Skeletal muscle tissue (tissue), 3 donors: ENCODE measurements at regions not wholly inside any gene's neighbourhood (a gene's known extent, or its start where the extent isn't known, plus 50 kb on each side); places are given as distances from the start of the nearest gene placed in this dataset.

Experiments
- H3K27ac ChIP-seq: one replicate; pipeline ENCODE4 v1.7.0; 2013; ENCODE audit warnings: mild to moderate bottlenecking, low read depth, low read length, inconsistent platforms
- H3K27me3 ChIP-seq, 3 donors: one replicate each; pipeline ENCODE4 v1.7.0; 2013; ENCODE audit warnings: low read length in 3 of 3; ENCODE audit not compliant: control insufficient read depth in 3 of 3, insufficient read depth in 3 of 3
- H3K36me3 ChIP-seq, 3 donors: one replicate each; pipeline ENCODE4 v1.7.0; 2013; ENCODE audit warnings: low read length in 3 of 3; ENCODE audit not compliant: control insufficient read depth in 3 of 3, insufficient read depth in 3 of 3
- H3K4me1 ChIP-seq, 3 donors: one replicate each; pipeline ENCODE4 v1.7.0; 2013; ENCODE audit warnings: low read length in 3 of 3, mild to moderate bottlenecking in 3 of 3; ENCODE audit not compliant: control insufficient read depth in 3 of 3, insufficient read depth in 3 of 3
- H3K4me3 ChIP-seq, 3 donors: one replicate each; pipeline ENCODE4 v1.7.0; 2013; ENCODE audit warnings: low read length in 3 of 3
- H3K9ac ChIP-seq, 3 donors: one replicate each; pipeline ENCODE4 v1.7.0; 2013; ENCODE audit warnings: low read length in 3 of 3, mild to moderate bottlenecking in 3 of 3, moderate library complexity in 2 of 3, low read depth in 1 of 3
- H3K9me3 ChIP-seq, 3 donors: one replicate each; pipeline ENCODE4 v1.7.0; 2013; ENCODE audit warnings: low read length in 3 of 3; ENCODE audit not compliant: control insufficient read depth in 3 of 3
- donor health status: Osteomylitis.

DNA sequence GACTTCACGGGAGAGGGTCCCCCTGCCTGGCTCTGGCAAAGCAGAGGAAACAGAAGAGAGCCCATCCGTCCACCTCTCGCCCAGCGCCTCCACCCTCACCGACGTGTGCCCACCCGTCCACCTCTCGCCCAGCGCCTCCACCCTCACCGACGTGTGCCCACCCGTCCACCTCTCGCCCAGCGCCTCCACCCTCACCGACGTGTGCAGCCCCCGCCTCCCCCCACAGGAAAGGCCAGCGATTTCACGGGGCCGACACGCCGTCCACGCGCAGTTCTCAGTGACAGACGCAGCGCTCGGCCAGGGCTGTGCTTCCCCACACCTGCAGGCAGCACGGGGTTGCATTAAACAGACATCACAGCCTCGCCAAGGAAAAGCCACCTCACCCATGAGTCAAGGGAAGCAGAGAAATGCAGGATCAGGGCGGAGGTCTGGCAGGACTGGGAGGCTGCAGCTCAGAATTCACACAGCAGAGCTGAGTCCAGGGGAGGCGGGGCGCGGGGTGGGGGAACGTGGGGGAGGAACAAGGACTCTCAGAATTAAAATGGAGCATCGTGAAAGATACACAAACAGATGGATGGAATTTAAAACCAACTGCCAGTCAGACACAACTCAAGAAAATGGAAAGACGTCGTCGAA, 377.7 kb downstream of the BRD1 start:
- Histone ChIP-seq H3K36me3 (no peaks in the 10 kb centered on the region), H3K9ac (no peak overlapping the region), H3K4me1 (no peaks in the 10 kb centered on the region), H3K4me3 (no peak overlapping the region), H3K27me3 (peaks cover 16 to 55% (median 32%) of the 10 kb centered on the region in 3 donors), H3K9me3 (no peaks in the 10 kb centered on the region), H3K27ac (no peak overlapping the region)

DNA sequence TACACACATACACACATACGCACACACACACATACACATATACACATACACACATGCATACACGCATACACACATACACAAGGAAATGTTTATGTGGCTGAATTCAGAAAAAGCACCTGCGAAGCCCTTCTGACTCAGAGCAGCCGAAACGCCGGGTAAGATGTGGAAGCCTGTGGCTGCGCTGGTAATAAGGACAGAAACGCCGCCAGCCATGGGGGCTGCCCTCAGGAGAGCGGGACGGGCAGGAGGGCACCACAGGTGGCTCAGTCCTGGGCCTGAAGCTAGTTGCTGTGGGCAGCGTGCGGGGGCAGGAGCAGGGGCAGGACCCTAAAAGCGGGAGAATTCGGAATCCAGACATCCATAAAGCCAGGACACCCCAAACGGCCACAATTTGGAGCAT, 378.3 kb downstream of the BRD1 start:
- Histone ChIP-seq H3K4me1 (no peaks in the 10 kb centered on the region), H3K4me3 (no peak overlapping the region), H3K9ac (no peak overlapping the region), H3K27me3 (peaks cover 16 to 52% (median 32%) of the 10 kb centered on the region in 3 donors), H3K36me3 (no peaks in the 10 kb centered on the region), H3K9me3 (no peaks in the 10 kb centered on the region), H3K27ac (no peak overlapping the region)

DNA sequence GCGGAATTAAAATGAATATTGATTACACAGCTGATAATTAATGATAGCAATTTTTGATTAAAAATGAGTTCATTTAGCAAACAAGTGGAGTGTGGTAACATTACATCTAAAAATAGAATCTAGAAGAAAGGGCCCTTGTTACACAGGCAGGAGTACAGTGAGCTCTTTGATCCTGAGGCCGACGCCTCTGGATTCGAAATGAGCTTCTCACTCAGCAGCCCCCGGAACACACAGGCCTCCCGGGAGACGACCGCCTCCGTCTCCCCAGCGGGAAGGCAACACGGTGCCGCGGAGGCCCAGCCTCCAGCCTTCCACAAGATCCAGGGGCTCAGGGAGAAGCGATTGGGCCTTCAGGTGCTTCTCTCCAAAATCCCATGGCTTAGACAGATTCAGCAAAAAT, 379.1 kb downstream of the BRD1 start:
- Histone ChIP-seq H3K9me3 (no peaks in the 10 kb centered on the region), H3K36me3 (no peaks in the 10 kb centered on the region), H3K9ac (no peak overlapping the region), H3K4me3 (no peak overlapping the region), H3K27ac (no peak overlapping the region), H3K4me1 (no peaks in the 10 kb centered on the region), H3K27me3 (peaks cover 16 to 47% (median 32%) of the 10 kb centered on the region in 3 donors)

DNA sequence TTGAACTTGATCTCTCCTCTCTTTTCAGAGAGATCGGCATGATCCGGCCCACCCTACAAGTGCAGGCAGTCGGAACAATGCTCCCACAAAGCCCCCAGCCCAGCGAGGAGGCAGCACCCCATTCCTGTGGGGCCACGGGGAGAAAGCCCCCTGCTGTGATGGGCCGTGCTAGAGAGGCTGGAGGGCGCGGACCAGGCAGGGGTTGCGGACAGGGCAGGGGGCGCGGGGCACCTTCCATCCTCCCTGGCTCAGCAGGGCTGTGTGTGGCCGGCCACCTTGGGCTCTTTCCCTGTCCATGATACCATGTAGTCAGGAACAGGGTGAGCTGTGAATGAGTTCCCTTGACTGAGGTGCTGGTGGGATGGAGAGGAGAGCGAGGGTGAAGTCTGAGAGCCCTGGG, 379.8 kb downstream of the BRD1 start:
- peaks cover 16 to 47% (median 32%) of the 10 kb centered on the region in 3 donors for H3K27me3 ChIP-seq
- H3K4me1 ChIP-seq, result no peaks in the 10 kb centered on the region
- no peak overlapping the region for H3K9ac ChIP-seq
- no peaks in the 10 kb centered on the region for H3K36me3 ChIP-seq
- H3K9me3 ChIP-seq, result no peaks in the 10 kb centered on the region
- no peak overlapping the region for H3K27ac ChIP-seq
- no peak overlapping the region for H3K4me3 ChIP-seq

DNA sequence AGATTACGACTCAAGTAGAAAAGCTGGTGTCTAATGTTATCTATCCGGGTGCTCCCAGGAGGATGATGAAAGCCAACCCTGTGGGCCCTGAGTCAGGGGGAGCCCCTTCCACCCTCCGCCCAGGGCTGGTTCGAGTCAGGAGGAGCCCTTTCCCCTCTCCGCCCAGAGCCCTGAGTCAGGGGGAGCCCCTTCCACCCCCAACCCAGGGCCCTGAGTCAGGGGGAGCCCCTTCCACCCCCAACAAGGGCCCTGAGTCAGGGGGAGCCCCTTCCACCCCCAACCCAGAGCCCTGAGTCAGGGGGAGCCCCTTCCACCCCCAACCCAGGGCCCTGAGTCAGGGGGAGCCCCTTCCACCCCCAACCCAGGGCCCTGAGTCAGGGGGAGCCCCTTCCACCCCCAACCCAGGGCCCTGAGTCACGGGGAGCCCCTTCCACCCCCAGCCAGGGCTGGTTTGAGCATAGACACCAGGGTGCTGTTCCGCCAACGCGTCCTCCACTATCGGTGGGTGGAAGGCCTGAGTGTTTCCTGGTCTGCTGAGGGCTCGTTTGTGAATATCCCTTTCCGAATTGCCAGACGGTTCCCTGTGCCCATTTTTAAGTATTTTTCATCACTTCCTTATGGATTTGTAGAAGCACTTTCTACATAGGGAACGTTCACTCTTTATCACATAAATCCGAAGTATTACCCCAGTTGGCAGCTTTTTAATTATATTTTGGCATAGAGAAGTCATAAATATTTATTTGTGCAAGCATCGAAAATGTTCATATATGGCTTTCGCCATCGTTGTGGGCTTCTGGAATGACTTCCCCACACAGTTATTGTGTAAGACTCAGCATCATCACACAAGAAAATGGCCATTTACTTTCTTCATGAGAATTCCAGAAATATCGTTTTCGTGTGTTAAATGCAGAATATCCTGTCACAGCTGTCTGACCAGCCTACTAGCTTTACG, 380.6 kb downstream of the BRD1 start:
- H3K9ac ChIP-seq, result no peak overlapping the region
- no peak overlapping the region for H3K4me3 ChIP-seq
- H3K27me3 ChIP-seq, result peaks cover 16 to 47% (median 32%) of the 10 kb centered on the region in 3 donors
- H3K36me3 ChIP-seq, result no peaks in the 10 kb centered on the region
- no peaks in the 10 kb centered on the region for H3K4me1 ChIP-seq
- H3K27ac ChIP-seq, result no peak overlapping the region
- H3K9me3 ChIP-seq, result no peaks in the 10 kb centered on the region

DNA sequence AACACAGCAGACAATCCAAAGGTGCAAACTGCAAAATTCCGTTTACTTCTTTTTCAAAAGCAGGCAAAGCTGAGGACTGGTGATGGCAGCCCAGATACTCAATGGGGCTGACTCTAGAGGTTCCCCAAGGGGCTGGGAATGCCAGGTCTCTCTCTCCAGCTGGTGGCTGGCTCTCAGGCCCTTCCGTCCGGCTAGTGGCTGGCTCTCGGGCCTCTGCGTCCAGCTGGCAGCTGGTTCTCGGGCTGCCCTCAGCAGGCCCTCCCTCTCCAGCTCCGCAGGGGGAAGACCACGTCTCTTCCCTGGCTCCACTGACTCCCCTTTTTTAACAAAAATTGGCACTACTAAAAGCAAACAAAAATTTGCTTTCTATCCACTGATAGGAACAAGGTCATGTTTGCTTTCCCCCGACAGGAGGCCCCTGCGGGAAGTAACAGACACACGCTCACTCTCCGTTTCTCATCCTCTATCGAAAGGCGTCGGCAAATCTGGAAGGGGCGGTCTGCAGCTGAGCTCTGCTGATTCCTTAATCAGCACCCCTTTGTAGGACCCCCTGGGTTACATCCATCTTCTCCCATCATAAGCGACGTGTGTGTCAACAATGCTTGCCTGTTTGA, 381.4 kb downstream of the BRD1 start:
- no peak overlapping the region for H3K27ac ChIP-seq
- H3K9ac ChIP-seq, result no peak overlapping the region
- no peaks in the 10 kb centered on the region for H3K9me3 ChIP-seq
- no peaks in the 10 kb centered on the region for H3K4me1 ChIP-seq
- no peaks in the 10 kb centered on the region for H3K36me3 ChIP-seq
- no peak overlapping the region for H3K4me3 ChIP-seq
- peaks cover 16 to 41% (median 25%) of the 10 kb centered on the region in 3 donors for H3K27me3 ChIP-seq

DNA sequence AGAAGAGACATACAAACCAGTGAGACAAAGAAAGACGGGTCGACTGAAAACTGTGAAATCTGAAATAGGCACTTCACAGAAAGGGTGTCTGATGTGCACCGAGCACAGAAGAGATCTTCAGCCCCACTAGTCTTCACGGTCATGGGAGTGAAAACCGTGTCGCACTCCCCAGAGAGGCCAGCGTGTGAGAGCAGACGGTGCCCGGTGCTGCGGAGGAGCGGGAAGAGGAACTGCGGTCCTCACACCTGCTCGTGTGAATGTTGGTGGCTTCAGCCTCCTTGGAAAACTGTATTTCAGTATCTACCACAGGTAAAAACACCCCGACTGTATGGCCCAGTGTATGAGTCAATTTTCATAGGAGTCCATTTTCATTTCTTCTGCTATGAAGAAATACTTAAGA, 382.9 kb downstream of the BRD1 start:
- Histone ChIP-seq H3K27me3 (peaks cover 12 to 33% (median 15%) of the 10 kb centered on the region in 3 donors), H3K27ac (no peak overlapping the region), H3K4me1 (no peaks in the 10 kb centered on the region), H3K36me3 (no peaks in the 10 kb centered on the region), H3K9ac (no peak overlapping the region), H3K4me3 (no peak overlapping the region), H3K9me3 (no peaks in the 10 kb centered on the region)

DNA sequence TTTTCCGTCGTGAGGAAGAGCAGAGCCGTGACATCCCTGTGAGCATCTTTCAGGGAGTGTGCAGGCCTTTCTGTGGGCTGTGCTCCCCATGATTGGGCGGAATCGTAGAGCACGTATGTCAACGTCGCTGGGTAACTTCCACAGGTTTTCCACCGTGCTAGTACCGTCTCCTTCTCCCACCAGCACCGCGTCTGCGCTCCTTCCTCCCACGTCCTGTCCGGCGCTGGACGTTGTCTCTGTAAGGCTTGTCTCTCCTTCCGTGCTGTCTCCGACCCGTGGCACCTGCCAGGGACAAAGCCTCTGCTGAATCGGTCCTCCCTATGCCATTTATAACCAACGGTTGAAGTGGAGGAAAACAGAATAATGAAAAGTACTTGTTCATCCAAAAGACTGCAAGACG, 386.7 kb downstream of the BRD1 start:
- H3K27me3 ChIP-seq, result peaks cover 0 to 9% (median 0%) of the 10 kb centered on the region in 3 donors
- H3K36me3 ChIP-seq, result no peaks in the 10 kb centered on the region
- no peak overlapping the region for H3K9ac ChIP-seq
- H3K9me3 ChIP-seq, result no peaks in the 10 kb centered on the region
- no peaks in the 10 kb centered on the region for H3K4me1 ChIP-seq
- H3K27ac ChIP-seq, result no peak overlapping the region
- no peak overlapping the region for H3K4me3 ChIP-seq

DNA sequence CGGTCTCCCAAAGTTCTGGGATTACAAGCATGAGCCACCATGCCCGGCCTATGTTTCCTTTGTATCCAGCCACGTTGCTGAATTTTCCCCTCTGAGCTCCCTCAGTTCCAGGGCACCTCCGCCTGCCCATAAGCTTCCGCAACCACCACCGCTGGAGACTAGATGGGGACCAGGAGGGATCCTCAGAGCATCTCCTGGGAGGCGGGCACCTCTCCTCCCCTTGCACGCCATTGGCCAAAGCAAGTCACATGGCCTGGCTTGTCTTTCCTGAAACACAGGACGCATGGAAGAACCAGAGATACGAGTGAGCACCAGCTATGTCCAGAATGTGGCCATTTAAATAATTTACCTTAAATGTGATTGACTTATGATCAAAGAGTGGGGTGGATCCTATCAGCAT, 388.3 kb downstream of the BRD1 start:
- Histone ChIP-seq H3K27me3 (peaks cover 0 to 12% (median 2%) of the 10 kb centered on the region in 3 donors), H3K4me3 (no peak overlapping the region), H3K9ac (no peak overlapping the region), H3K4me1 (no peaks in the 10 kb centered on the region), H3K9me3 (no peaks in the 10 kb centered on the region), H3K27ac (no peak overlapping the region), H3K36me3 (no peaks in the 10 kb centered on the region)

DNA sequence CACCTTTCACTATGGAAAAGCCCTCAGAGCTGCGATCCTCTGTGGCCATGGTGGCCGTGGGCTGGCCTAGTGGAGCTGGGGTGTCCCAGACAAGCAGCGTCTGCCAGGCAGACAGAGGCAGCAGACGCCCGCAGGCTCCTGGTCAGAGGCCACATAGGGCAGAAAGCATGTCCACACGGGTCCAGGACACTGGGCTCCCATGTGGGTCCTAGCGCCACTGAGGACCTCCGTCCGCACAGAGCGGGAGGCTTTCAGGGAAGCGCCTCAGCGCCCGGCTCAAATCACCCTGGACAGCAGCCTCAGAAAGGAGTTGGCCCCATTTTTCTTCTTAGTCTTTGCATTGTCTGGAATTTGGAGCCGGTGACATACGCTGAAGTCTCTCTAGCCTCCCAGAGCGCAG, 389.7 kb downstream of the BRD1 start:
- no peaks in the 10 kb centered on the region for H3K4me1 ChIP-seq
- H3K9ac ChIP-seq, result no peak overlapping the region
- no peak overlapping the region for H3K4me3 ChIP-seq
- H3K9me3 ChIP-seq, result no peaks in the 10 kb centered on the region
- no peaks in the 10 kb centered on the region for H3K36me3 ChIP-seq
- H3K27ac ChIP-seq, result no peak overlapping the region
- peaks cover 4 to 25% (median 6%) of the 10 kb centered on the region in 3 donors for H3K27me3 ChIP-seq
